Ammon's horn (tissue), 1 donor: ENCODE measurements at regions not wholly inside any gene's neighbourhood (a gene's known extent, or its start where the extent isn't known, plus 50 kb on each side); places are given as distances from the start of the nearest gene placed in this dataset.
"Not testable (repeated sequence)": the region's sequence is repeated elsewhere in the genome, so short reads cannot be mapped to it uniquely, and the experiment has no call there.

Experiments
- DNase-seq: peaks from one replicate; pipeline ENCODE4 v3.0.0-alpha.2; 2016; ENCODE audit warnings: low spot score

- no peak for DNase-seq
Measured at GRCh38 chr1:199044191-199044590, 405.4 kb downstream of the PTPRC start.

- no peak for DNase-seq
Measured at GRCh38 chr1:199046618-199047017, 407.8 kb downstream of the PTPRC start.

GRCh38 chr1:199054694-199055093 lies 415.9 kb downstream of the PTPRC start:
- no peak for DNase-seq

- DNase-seq: no peak
Measured at GRCh38 chr1:199057322-199057721, 418.5 kb downstream of the PTPRC start.

GRCh38 chr1:199058281-199058680 lies 419.4 kb downstream of the PTPRC start:
- DNase-seq: no peak

- DNase-seq: no peak
Measured at GRCh38 chr1:199064971-199065370, 426.1 kb downstream of the PTPRC start.

GRCh38 chr1:199067483-199067882 lies 428.6 kb downstream of the PTPRC start:
- no peak for DNase-seq

- no peak for DNase-seq
Measured at GRCh38 chr1:199071080-199071479, 432.2 kb downstream of the PTPRC start.

GRCh38 chr1:199073166-199073565 lies 434.3 kb downstream of the PTPRC start:
- DNase-seq: no peak

- DNase-seq: no peak
Measured at GRCh38 chr1:199075792-199076191, 437.0 kb downstream of the PTPRC start.

- no peak for DNase-seq
Measured at GRCh38 chr1:199079994-199080393, 441.2 kb downstream of the PTPRC start.

- no peak for DNase-seq
Measured at GRCh38 chr1:199081739-199082138, 442.9 kb downstream of the PTPRC start.

- DNase-seq: peak; percentile 59
Measured at GRCh38 chr1:199082778-199083389, 444.0 kb downstream of the PTPRC start.

GRCh38 chr1:199083680-199084079 lies 444.8 kb downstream of the PTPRC start:
- DNase-seq: peak; percentile 94

GRCh38 chr1:199084293-199084692 lies 445.5 kb downstream of the PTPRC start:
- peak; percentile 11 for DNase-seq

GRCh38 chr1:199085903-199086302 lies 447.1 kb downstream of the PTPRC start:
- DNase-seq: no peak

- no peak for DNase-seq
Measured at GRCh38 chr1:199087144-199087543, 448.3 kb downstream of the PTPRC start.

GRCh38 chr1:199089393-199090122 lies 450.7 kb downstream of the PTPRC start:
- DNase-seq: no peak

GRCh38 chr1:199095628-199096027 lies 456.8 kb downstream of the PTPRC start:
- not testable (repeated sequence) for DNase-seq

- DNase-seq: no peak
Measured at GRCh38 chr1:199096591-199096990, 457.8 kb downstream of the PTPRC start.

GRCh38 chr1:199098468-199098867 lies 459.6 kb downstream of the PTPRC start:
- DNase-seq: no peak

- DNase-seq: no peak
Measured at GRCh38 chr1:199101139-199101538, 462.3 kb downstream of the PTPRC start.

GRCh38 chr1:199101635-199102034 lies 462.8 kb downstream of the PTPRC start:
- no peak for DNase-seq

- no peak for DNase-seq
Measured at GRCh38 chr1:199102239-199102638, 463.4 kb downstream of the PTPRC start.
